Testis (tissue), 2 donors: ENCODE measurements at regions not wholly inside any gene's neighbourhood (a gene's known extent, or its start where the extent isn't known, plus 50 kb on each side); places are given as distances from the start of the nearest gene placed in this dataset.

Experiments
- POLR2A ChIP-seq: fragments of 450-650 bp; IDR thresholded peaks from one replicate; pipeline ENCODE4 v1.6.1; 2017; ENCODE audit warnings: antibody characterized with exemption, mild to moderate bottlenecking, moderate library complexity
- TF ChIP-seq, protein P1 (sequence below), 3 experiments: fragments of 450-650 bp in 2 of 3; fragments of 200-600 bp in 1 of 3; sonication (generic) in 1 of 3; IDR thresholded peaks; one replicate each; pipeline ENCODE4 v1.5.1; 2016 to 2019; ENCODE audit warnings: antibody characterized with exemption in 3 of 3, mild to moderate bottlenecking in 2 of 3, moderate library complexity in 1 of 3

DNA sequence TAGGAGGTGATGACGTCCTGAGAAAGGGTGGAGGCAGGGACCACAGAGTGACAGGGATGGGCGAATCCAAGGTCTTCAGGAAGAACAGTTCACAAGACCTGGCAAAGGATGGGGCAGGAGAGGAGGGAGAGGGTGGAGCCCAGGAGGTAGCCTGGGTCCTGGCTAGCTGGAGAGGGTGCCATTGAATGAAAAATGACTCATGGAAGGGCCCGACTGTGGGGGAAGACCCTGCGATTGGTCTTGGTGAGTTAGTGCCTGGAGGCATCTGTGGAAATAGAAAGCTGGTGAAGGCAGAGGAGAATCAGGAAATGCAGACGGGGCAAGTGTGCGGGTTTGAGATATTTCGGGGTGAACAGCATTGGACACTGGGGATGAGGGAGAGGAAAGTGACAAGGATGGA, 60.3 kb upstream of the SLC45A1 start:
- TF ChIP-seq, protein P1, sequence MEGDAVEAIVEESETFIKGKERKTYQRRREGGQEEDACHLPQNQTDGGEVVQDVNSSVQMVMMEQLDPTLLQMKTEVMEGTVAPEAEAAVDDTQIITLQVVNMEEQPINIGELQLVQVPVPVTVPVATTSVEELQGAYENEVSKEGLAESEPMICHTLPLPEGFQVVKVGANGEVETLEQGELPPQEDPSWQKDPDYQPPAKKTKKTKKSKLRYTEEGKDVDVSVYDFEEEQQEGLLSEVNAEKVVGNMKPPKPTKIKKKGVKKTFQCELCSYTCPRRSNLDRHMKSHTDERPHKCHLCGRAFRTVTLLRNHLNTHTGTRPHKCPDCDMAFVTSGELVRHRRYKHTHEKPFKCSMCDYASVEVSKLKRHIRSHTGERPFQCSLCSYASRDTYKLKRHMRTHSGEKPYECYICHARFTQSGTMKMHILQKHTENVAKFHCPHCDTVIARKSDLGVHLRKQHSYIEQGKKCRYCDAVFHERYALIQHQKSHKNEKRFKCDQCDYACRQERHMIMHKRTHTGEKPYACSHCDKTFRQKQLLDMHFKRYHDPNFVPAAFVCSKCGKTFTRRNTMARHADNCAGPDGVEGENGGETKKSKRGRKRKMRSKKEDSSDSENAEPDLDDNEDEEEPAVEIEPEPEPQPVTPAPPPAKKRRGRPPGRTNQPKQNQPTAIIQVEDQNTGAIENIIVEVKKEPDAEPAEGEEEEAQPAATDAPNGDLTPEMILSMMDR (IDR thresholded peaks at IDR 0.05): no peak
- no peak for TF ChIP-seq POLR2A
